Esophagus squamous epithelium (tissue), 4 donors: ENCODE measurements at regions not wholly inside any gene's neighbourhood (a gene's known extent, or its start where the extent isn't known, plus 50 kb on each side); places are given as distances from the start of the nearest gene placed in this dataset.

Experiments used
- POLR2A ChIP-seq, 4 donors: fragments of 450-650 bp; IDR thresholded peaks; one replicate each; pipeline ENCODE4 v1.6.1; 2017; ENCODE audit warnings: antibody characterized with exemption in 4 of 4, mild to moderate bottlenecking in 4 of 4, moderate library complexity in 3 of 4
- TF ChIP-seq, protein P1 (sequence below), 6 experiments: fragments of 450-650 bp in 4 of 6; fragments of 200-600 bp in 2 of 6; sonication (generic) in 2 of 6; IDR thresholded peaks; one replicate each; pipeline ENCODE4 v1.5.1; 2016 to 2019; ENCODE audit warnings: antibody characterized with exemption in 6 of 6, mild to moderate bottlenecking in 4 of 6, moderate library complexity in 4 of 6

DNA sequence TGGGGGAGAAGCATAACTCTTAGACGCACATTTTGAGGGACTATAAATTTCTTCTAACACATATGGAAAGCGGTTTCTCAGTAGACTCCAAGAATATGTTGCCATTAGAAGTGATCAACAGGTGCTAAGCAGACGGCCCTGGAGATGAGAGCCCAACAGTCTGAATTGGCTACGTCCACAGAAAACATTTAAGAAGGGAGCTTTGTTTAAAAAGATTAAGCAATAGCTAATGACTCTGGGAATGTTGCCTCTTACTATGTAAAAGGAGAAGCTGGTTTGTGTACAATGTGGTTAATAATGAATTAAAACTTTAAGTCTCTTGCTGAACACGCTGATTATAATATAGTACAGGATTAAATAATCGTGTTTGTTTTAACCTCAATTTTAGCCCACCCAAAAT is 399.5 kb downstream of the SMARCA1 start:
- TF ChIP-seq, protein P1, sequence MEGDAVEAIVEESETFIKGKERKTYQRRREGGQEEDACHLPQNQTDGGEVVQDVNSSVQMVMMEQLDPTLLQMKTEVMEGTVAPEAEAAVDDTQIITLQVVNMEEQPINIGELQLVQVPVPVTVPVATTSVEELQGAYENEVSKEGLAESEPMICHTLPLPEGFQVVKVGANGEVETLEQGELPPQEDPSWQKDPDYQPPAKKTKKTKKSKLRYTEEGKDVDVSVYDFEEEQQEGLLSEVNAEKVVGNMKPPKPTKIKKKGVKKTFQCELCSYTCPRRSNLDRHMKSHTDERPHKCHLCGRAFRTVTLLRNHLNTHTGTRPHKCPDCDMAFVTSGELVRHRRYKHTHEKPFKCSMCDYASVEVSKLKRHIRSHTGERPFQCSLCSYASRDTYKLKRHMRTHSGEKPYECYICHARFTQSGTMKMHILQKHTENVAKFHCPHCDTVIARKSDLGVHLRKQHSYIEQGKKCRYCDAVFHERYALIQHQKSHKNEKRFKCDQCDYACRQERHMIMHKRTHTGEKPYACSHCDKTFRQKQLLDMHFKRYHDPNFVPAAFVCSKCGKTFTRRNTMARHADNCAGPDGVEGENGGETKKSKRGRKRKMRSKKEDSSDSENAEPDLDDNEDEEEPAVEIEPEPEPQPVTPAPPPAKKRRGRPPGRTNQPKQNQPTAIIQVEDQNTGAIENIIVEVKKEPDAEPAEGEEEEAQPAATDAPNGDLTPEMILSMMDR (IDR thresholded peaks at IDR 0.05): no peak
- no peak for TF ChIP-seq POLR2A (IDR thresholded peaks at IDR 0.05)
